ENCODE measurements at regions not wholly inside any gene's neighbourhood (a gene's known extent, or its start where the extent isn't known, plus 50 kb on each side); places are given as distances from the start of the nearest gene placed in this dataset.

DNA sequence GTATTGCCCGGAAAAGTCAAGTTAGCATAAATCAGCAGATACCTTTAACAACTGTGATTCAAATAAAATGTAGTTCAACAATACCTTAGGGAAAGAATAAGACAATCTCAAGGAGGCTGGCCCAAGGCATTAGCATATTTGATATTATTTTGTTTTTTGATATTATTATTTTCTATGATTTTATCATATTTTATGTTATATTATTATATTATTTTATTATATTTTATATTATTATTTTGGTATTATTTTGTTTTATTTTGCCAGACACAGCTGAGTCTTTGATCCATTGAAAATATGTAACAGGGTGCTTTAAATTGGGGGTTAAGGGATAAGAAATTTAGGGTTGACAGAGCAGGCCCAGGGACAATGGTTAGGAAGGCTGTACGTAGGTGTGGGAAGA is 607.9 kb upstream of the USP15 start:
- no peak for DNase-seq (ENCODE audit: extremely low read depth, low read depth)
- TF ChIP-seq, protein P1, sequence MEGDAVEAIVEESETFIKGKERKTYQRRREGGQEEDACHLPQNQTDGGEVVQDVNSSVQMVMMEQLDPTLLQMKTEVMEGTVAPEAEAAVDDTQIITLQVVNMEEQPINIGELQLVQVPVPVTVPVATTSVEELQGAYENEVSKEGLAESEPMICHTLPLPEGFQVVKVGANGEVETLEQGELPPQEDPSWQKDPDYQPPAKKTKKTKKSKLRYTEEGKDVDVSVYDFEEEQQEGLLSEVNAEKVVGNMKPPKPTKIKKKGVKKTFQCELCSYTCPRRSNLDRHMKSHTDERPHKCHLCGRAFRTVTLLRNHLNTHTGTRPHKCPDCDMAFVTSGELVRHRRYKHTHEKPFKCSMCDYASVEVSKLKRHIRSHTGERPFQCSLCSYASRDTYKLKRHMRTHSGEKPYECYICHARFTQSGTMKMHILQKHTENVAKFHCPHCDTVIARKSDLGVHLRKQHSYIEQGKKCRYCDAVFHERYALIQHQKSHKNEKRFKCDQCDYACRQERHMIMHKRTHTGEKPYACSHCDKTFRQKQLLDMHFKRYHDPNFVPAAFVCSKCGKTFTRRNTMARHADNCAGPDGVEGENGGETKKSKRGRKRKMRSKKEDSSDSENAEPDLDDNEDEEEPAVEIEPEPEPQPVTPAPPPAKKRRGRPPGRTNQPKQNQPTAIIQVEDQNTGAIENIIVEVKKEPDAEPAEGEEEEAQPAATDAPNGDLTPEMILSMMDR (IDR thresholded peaks at IDR 0.05; ENCODE audit: low read depth, low read length, missing control alignments) = no peak
- no peak overlapping the region for H3K4me3 ChIP-seq (replicated peaks; ENCODE audit: low read depth, low read length)

DNA sequence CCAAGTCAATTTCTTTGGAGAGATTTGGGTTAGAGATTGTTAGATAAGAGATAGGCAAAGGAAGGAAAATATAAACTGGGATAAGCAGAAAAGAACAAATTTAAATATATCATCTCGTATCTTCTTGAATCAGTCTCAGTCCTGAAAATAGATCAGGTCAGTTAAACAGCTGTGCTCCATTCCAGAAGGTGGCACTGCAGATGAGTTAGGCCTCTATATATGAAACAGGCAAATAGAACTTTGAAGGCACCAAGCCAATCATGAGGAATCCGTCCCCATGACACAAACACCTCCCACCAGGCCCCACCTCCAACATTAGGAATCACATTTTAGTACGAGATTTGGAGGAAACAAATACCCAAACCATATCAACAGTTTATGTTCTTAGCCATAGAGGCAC is 605.5 kb upstream of the USP15 start:
- no peak for DNase-seq (ENCODE audit: extremely low read depth, low read depth)
- TF ChIP-seq, protein P1 (IDR thresholded peaks at IDR 0.05; ENCODE audit: low read depth, low read length, missing control alignments) = no peak
- no peak overlapping the region for H3K4me3 ChIP-seq (replicated peaks; ENCODE audit: low read depth, low read length)

DNA sequence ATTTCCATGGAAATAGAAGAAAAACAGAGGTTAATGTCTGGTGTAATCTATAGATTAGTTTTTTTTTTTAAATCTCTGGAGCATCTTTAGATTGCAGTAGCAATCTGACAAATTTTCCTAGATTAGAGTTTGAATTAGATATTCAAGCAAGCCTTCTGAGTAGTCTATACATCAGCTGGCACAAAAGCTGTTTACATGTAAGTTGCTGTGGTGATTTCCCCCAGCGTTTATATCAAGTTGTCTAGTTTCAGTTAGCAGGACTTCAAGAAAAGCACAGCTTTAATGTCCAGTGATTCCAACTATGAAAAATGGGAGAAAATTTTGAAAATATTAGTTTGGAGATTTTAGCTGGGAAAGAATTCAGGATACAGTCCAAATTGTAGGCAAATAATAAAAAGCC is 605.0 kb upstream of the USP15 start:
- TF ChIP-seq, protein P1 (IDR thresholded peaks at IDR 0.05; ENCODE audit: low read depth, low read length, missing control alignments) = no peak
- no peak overlapping the region for H3K4me3 ChIP-seq (replicated peaks; ENCODE audit: low read depth, low read length)
- no peak for DNase-seq (ENCODE audit: extremely low read depth, low read depth)

DNA sequence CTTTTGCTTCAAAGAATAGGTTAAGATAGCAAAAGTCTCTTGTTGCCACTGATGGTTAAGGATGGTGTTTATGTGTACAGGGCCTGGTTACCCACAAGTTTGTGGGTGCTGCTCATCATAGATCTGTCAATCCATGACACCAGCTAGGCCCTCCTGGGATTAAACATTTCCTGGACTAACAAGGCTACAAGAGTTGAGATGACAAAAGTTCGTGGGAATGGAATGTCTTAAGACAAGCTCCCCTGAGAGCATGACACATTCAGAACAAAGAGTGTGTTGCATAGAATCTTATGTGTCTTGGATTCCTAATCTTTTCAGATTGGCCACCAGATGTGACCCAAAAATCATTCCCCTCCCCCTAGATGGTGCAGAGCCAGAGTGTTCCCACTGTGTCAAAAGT is 592.5 kb upstream of the USP15 start:
- no peak overlapping the region for H3K4me3 ChIP-seq (replicated peaks; ENCODE audit: low read depth, low read length)
- TF ChIP-seq, protein P1 (IDR thresholded peaks at IDR 0.05; ENCODE audit: low read depth, low read length, missing control alignments) = no peak
- DNase-seq (ENCODE audit: extremely low read depth, low read depth) = no peak

DNA sequence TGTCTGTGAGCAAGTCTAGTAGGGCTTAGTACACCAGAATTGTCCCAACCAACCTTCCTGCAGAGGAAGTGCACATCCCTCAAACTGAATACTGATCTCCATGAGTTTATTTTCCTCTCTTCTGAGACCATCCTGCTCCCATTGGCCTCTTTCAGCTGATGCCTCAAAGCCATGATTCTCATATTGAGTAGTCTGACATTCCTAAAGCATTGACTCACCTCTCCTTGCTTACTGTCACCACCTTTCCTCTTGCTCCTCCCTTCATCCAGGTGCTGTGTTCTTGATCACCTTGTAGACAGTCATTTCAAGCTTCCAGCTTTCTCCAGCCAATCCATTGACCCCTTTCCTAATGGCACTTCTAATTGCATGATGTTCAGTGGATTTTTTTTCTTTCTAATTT is 583.7 kb upstream of the USP15 start:
- TF ChIP-seq, protein P1 (IDR thresholded peaks at IDR 0.05; ENCODE audit: low read depth, low read length, missing control alignments) = no peak
- DNase-seq (ENCODE audit: extremely low read depth, low read depth) = no peak
- no peak overlapping the region for H3K4me3 ChIP-seq (replicated peaks; ENCODE audit: low read depth, low read length)

DNA sequence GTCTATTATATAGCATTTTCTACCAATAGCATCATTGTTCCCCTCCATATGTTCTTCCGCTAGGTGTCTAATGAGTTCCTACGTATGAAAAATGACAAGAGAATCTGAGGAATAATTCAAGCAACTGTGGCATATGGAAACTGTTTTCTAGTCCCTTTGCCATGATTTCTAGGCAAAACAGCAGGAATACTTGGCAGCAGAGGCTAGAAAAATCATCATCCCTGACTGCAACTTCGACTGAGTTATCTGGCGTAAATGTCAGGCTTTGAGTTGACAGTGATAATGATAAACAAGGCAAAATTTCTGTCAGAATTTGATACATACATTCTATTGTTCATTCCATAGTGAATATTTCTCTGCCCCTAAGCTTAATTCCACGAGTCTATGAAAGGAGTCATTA is 572.8 kb upstream of the USP15 start:
- TF ChIP-seq, protein P1 (IDR thresholded peaks at IDR 0.05; ENCODE audit: low read depth, low read length, missing control alignments) = no peak
- DNase-seq (ENCODE audit: extremely low read depth, low read depth) = no peak
- H3K4me3 ChIP-seq (replicated peaks; ENCODE audit: low read depth, low read length) = no peak overlapping the region

DNA sequence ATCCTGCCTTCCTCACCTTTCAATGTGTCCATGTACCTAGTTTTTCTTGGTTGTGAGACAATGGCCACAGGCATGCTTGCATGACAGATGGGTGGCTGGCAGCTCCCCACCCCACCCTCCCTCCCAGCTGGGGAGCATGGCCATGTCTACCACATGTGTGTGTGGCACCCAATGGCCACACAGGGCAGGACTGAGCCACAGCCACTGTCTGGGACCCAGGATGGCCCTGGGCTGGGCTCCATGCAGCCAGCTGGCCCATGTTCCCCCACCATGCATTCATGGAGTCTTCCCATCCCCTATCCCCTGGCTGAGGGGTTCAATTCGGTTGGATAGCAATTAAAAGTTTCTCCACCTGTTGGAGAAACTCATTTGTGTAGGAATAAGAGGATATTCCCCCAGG is 566.0 kb upstream of the USP15 start:
- DNase-seq (ENCODE audit: extremely low read depth, low read depth) = no peak
- TF ChIP-seq, protein P1 (IDR thresholded peaks at IDR 0.05; ENCODE audit: low read depth, low read length, missing control alignments) = no peak
- no peak overlapping the region for H3K4me3 ChIP-seq (replicated peaks; ENCODE audit: low read depth, low read length)

Measured in HFF-Myc (cell line).